Mammary epithelial cell (primary cell): ENCODE measurements at regions not wholly inside any gene's neighbourhood (a gene's known extent, or its start where the extent isn't known, plus 50 kb on each side); places are given as distances from the start of the nearest gene placed in this dataset.

ENCODE experiments used
- EZH2 ChIP-seq: IDR thresholded peaks from 2 replicates; pipeline ENCODE4 v1.6.1; 2012; ENCODE audit warnings: low read length, inconsistent platforms, borderline replicate concordance
- TF ChIP-seq, protein P1 (sequence below), 2 donors: IDR thresholded peaks in 1 of 2; conservative IDR thresholded peaks in 1 of 2; 2 replicates each; pipeline ENCODE4 v1.5.1; 2011 to 2012; ENCODE audit warnings: inconsistent platforms in 2 of 2, low read length in 2 of 2, mild to moderate bottlenecking in 2 of 2, control low read depth in 1 of 2, low read depth in 1 of 2; ENCODE audit not compliant: insufficient read depth in 1 of 2; ENCODE audit errors: extremely low read depth in 1 of 2

DNA sequence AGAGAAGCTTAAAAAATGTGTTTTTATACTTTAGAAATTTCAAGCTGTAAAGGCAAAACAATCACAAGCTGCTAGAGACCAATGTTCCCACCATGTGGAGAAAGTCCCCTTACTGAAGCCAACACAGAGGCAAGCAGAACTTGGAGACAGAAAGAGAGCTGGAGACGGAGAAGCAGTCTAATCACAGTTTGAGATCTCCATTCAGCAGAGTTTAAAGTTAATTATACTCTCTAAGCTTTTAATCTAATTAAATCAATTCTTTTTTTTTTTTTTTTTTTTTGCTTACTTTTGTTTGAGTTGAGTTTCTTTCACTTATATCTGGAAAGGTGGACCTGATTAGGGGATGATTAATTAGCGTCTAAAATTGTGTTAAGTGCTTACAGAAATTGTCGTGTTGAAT, 1534.3 kb downstream of the MAT2B start:
- TF ChIP-seq, protein P1, sequence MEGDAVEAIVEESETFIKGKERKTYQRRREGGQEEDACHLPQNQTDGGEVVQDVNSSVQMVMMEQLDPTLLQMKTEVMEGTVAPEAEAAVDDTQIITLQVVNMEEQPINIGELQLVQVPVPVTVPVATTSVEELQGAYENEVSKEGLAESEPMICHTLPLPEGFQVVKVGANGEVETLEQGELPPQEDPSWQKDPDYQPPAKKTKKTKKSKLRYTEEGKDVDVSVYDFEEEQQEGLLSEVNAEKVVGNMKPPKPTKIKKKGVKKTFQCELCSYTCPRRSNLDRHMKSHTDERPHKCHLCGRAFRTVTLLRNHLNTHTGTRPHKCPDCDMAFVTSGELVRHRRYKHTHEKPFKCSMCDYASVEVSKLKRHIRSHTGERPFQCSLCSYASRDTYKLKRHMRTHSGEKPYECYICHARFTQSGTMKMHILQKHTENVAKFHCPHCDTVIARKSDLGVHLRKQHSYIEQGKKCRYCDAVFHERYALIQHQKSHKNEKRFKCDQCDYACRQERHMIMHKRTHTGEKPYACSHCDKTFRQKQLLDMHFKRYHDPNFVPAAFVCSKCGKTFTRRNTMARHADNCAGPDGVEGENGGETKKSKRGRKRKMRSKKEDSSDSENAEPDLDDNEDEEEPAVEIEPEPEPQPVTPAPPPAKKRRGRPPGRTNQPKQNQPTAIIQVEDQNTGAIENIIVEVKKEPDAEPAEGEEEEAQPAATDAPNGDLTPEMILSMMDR (conservative IDR thresholded peaks at IDR 0.05 in 1 of 2, IDR thresholded peaks at IDR 0.05 in 1 of 2; ENCODE audit: extremely low read depth in 1 of 2, insufficient read depth in 1 of 2, low read depth in 1 of 2, low read length in 2 of 2), result no peak
- TF ChIP-seq EZH2, result no peak
